GM12873 (cell line): ENCODE measurements at regions not wholly inside any gene's neighbourhood (a gene's known extent, or its start where the extent isn't known, plus 50 kb on each side); places are given as distances from the start of the nearest gene placed in this dataset.

Experiments
- TF ChIP-seq, protein P1 (sequence below): IDR thresholded peaks from 2 replicates; pipeline ENCODE4 v1.5.1; 2012; ENCODE audit warnings: low read depth, mild to moderate bottlenecking, moderate library complexity, low read length, control low read depth; ENCODE audit not compliant: insufficient read depth; ENCODE audit errors: missing control alignments

DNA sequence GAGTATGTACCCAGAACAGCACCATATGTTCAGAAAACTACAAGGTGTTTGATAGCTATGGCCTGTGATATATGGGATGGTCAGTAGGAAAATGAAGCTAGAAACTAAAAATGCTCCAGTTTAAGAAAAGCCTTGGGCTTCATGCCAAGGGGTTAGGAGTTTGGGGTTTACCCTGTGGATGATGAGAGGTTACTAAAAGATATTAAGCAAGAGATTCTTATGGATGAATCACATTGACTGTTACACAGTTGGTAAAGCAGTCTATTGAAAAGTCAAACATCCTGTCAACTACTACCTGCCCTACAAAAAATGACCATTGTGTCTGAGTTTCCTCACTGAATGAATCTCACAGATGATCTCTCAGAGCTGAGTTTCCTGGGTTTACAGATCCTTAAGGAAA is 166.2 kb upstream of the INHBA start:
- TF ChIP-seq, protein P1, sequence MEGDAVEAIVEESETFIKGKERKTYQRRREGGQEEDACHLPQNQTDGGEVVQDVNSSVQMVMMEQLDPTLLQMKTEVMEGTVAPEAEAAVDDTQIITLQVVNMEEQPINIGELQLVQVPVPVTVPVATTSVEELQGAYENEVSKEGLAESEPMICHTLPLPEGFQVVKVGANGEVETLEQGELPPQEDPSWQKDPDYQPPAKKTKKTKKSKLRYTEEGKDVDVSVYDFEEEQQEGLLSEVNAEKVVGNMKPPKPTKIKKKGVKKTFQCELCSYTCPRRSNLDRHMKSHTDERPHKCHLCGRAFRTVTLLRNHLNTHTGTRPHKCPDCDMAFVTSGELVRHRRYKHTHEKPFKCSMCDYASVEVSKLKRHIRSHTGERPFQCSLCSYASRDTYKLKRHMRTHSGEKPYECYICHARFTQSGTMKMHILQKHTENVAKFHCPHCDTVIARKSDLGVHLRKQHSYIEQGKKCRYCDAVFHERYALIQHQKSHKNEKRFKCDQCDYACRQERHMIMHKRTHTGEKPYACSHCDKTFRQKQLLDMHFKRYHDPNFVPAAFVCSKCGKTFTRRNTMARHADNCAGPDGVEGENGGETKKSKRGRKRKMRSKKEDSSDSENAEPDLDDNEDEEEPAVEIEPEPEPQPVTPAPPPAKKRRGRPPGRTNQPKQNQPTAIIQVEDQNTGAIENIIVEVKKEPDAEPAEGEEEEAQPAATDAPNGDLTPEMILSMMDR = no peak

DNA sequence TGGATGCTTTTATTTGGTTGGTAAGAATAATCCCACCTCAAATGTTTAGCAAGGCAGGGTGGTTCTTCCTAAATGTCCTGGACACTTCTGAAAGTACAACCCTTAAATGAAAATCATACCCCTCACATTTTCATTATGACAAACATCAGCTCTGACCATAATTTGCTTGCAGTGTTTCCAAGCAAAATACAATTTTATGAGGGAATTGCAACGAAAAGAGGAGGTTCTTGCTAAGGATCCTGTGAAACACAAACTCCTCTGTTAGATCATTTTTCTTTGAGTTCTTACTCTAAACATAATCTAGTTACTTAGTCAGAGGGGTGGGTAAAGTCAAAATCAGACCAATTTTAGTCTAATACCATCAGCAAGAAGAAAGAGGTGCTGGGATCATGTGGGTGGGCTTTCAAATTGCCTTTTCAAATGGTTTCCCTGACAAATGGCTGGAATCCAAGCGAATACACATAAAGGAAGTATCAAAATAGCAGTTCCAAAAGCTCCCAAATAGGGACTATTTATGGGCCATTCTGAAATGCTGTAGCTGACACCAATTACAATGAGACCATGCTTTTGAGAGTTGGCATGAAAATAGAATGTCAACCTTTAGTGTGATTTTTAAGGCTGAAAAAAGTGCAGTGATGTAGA is 164.9 kb upstream of the INHBA start:
- TF ChIP-seq, protein P1 = no peak

DNA sequence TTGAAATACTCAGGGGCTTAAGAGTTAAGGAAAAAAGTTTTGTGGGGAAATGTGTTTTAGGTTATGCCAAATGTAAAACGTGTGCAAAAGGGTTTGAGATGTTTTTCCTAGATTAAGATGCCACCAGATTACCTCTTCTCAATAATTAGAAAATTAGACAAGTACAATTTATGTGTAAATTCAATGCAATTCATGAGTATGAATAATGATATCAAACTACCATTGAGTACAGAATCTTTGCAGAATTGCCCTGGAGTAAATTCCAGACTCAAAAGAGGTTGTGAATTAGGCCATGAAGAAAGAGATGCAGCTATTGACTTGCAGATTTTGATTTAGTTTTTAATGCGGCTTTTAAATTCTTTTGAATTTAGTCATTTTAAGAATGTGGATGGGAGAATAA is 159.4 kb upstream of the INHBA start:
- TF ChIP-seq, protein P1 = no peak

DNA sequence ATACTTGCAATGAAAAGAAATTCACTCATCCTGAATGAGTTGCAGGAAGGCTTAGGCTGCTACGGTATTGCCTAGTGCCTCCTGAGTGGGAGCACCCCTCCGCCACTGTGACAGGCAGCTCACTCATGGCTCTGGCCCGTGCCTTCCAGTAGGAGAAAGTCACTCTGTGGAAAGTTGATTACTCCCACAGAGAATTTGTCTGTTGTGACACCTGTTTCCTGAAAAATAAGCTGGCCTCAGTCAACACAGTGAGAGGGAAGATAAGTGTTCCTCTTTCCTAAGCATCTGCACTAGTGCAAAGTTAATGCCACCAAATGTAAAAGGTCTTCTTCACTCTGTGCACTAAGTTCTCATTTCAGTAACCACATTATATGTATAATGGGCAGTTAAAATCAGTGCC is 158.8 kb upstream of the INHBA start:
- TF ChIP-seq, protein P1 = no peak

DNA sequence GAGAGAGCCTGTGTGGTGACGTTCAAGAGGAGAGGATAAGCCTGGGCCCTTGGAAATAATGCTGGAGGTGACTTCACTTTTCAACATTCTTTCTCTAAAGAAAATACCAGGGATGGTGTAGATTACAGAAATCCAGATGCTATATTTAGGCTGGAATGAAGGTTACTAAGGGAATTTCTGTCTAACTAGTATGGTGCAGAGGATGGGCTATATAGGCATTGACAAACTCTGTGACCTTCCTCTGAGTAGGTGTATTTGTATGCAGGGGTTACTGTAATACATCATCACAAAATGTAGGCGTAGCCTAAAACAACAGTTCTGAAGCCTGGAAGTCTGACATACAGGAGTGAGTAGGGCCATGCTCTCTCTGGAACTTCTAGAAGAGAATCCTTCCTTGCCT is 155.3 kb upstream of the INHBA start:
- TF ChIP-seq, protein P1 = no peak

DNA sequence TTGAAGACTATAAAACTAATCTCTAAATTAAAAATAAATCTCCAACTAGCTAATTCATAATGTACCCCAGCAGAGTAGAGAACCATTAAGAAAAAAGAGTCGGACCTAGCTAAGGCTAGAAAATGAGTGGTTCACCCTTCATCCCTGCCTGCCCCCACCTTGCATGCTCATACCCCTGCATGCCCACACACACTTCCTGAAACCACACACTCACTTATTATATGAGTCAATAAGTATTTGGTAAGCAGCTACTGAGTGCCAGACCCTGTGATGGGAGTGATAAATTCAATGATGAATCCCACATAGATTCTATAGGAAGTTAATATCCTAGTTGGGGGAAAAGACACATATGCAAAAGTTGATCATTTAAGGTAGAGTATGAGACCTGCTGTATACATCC is 152.9 kb upstream of the INHBA start:
- TF ChIP-seq, protein P1 = no peak

DNA sequence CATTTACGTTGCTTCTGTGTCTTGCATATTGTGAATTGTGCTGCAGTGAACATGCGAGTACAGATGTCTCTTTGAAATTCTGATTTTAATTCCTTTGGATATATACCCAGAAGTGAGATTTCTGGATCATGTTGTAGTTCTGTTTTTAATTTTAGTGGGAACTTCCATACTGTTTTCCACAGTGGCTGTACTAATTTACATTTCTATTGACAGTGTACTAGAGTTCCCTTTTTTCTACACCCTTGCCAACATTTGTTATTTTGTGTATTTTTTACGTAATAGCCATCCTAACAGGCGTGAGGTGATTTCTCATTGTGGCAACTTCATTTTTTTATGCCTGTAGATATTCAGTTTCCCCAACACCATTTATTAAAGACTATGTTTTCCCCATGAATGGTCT is 144.7 kb upstream of the INHBA start:
- TF ChIP-seq, protein P1 = no peak
